ENCODE measurements at regions not wholly inside any gene's neighbourhood (a gene's known extent, or its start where the extent isn't known, plus 50 kb on each side); places are given as distances from the start of the nearest gene placed in this dataset.

- TF ChIP-seq CTCF (IDR thresholded peaks at IDR 0.05), result no peak
Observed at GRCh38 chr14:25436906-25437305, 387.0 kb upstream of the STXBP6 start.

GRCh38 chr14:25436288-25436875 lies 386.4 kb upstream of the STXBP6 start:
- TF ChIP-seq CTCF (IDR thresholded peaks at IDR 0.05), result no peak

GRCh38 chr14:25431211-25432076 lies 381.5 kb upstream of the STXBP6 start:
- TF ChIP-seq CTCF (IDR thresholded peaks at IDR 0.05), result peak; percentile 84

- no peak for TF ChIP-seq CTCF (IDR thresholded peaks at IDR 0.05)
Observed at GRCh38 chr14:25430808-25431207, 380.9 kb upstream of the STXBP6 start.

- no peak for TF ChIP-seq CTCF (IDR thresholded peaks at IDR 0.05)
Observed at GRCh38 chr14:25412998-25413397, 363.1 kb upstream of the STXBP6 start.

- peak; percentile 51 for TF ChIP-seq CTCF (IDR thresholded peaks at IDR 0.05)
Observed at GRCh38 chr14:25411781-25412757, 362.1 kb upstream of the STXBP6 start.

GRCh38 chr14:25406818-25407217 lies 356.9 kb upstream of the STXBP6 start:
- peak; percentile 76 for TF ChIP-seq CTCF (IDR thresholded peaks at IDR 0.05)
